ENCODE measurements at regions not wholly inside any gene's neighbourhood (a gene's known extent, or its start where the extent isn't known, plus 50 kb on each side); places are given as distances from the start of the nearest gene placed in this dataset.
"Not testable (repeated sequence)": the region's sequence is repeated elsewhere in the genome, so short reads cannot be mapped to it uniquely, and the experiment has no call there.

DNA sequence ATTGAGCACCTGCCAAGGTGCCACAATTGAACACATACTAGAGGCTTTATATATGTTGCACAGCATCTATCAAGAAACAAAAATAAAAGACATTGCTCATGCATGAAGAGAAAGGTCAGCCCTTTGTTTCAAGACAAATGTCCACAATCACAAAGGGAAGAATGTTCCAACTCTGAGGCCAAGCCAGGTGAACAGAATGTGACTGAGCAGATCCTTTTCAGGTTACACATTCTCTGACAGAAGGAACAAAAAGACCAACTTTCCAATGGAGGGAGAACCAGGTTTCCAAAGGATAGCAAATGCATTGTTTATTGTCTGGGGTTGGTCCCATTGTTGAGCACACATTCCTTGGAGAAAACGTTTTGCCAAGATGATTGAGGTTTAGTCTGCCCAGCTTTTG, 50.2 kb upstream of the FAM174B start:
- no peak for DNase-seq (ENCODE audit: low spot score)

DNA sequence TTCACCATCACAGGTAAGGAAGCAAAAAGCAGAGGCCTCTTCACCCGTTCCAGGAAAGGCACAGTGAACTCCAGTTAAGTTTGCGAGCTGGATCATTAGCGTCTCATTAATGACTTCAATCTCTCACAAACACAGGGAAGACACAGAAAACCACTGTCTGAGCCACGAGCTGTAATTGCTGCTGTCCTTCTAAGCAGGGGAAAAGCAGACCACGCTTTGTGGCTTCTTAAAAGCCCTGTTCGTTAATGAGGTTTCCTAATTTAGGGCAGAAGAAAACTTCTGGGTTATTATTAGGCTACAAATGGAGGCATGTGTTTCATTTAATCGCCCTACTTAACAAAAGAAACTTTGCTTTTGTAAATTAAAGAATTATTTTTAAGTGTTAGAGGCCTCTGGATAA, 50.6 kb upstream of the FAM174B start:
- no peak for DNase-seq (ENCODE audit: low spot score)

DNA sequence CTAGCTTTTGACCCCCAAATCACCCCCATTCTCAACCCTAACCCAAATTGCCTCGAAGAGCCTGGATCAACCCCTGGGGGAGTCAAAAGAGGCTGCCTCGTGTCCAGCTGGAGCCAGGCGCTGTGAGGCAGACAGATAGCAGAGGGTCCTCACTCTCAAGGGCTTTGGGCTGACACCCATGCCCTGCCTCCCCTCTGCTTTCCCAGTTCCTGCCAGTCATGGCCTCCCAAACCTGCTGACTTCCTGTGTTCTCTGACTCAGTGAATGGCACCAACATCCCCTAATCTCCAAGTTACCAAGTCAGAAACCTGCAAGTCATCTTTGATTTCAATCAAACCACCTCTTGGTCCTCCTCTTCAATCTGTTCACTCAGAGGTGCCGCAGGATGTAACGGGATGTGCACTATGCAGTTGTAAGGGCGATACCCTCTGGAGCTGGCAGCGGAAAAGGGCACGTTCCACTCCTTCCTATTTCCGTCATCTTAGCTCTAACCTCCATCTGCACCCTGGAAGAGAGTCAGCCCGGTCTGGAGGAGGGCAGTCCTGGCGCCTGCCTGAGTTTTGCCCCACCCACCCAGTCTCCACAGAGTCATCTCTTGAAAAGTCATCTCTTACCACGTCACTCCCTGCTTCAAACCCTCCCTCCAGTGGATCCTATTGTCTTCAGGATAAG, 52.4 kb upstream of the FAM174B start:
- DNase-seq (ENCODE audit: low spot score): no peak

DNA sequence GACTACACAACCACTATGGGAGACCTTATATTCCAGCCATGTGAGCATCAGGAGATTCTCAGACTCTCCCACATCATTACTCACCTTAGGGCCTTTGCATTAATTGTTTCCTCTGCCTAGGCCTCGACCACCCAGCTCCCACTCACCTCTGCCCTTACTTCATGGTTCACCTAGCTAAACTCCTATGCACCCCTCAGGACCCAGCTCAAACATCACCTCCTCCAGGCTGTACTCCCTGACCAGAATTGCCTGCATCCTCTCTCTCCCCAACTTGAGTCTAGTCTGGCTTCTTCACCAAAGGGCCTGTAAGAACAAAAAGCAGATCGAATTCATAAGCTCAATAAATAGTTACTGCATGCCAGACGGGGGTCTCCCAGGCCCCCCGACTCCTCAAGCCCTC, 53.1 kb upstream of the FAM174B start:
- no peak for DNase-seq (ENCODE audit: low spot score)

DNA sequence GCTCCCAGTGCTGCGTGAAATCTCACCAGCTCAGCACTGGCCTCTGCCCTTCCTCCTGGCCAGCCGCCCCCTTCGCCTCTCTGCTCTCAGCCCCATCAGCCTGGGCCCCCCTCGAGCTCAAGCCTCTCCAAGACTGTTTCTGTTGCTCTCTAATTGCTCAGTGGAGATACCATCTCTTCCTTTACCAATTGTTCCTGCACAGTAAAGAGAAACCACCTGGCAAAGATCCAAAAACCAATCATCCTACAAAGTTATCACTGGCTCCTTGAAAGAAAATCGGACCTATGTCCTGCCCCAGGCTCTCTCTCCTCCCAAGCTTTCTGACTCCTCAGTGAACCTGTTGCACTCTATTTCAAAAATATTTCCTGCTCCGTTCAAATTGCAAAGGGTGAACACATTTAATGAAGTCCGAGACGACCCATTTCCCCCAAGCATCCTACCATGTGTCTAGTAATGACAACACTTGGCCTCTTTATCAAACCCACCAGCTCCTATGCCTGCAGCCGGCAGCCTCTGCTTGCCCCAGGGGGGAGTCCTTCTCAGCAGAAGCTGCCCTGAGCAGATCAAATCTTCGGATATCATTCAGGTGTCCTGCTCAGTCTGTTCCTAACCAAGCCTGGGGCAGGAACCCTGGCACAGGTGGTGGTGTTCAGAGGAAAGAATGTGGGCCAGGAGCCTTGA, 53.7 kb upstream of the FAM174B start:
- no peak for DNase-seq (ENCODE audit: low spot score)

DNA sequence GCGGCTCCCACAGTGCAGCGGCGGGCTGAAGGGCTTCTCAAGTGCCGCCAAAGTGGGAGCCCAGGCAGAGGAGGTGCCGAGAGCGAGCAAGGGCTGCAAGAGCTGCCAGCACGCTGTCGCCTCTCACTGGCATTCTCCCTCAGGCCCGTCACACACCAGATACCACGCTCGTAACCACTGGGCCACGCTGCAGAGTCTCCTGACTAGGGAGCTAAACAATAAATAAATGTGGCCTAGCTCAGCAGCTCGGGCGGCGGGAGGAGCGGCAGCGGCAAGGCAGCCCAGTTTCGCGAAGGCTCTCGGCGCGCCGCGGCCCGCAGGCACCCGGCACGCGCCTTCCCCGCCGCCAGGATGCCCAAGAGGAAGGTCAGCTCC, 55.9 kb upstream of the FAM174B start:
- no peak for DNase-seq (ENCODE audit: low spot score)

DNA sequence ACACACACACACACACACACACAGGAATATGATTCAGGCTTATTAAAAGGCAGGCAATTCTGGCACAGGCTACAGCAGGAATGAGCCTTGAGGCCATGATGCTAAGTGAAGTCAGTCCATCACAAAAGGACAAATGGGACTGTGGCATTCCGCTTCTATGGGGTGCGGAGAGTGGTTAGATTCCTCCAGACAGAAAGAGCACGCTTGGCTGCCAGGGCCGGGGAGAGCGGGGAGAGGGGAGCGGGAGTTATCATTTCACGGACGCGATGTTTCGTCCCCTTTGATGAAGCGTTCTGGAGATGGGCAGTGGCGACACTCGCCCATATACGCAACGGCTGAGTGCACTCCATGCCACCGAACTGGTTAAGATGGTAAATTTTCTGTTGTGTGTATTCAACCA, 58.5 kb upstream of the FAM174B start:
- peak; percentile 56 for DNase-seq (ENCODE audit: low spot score)

DNA sequence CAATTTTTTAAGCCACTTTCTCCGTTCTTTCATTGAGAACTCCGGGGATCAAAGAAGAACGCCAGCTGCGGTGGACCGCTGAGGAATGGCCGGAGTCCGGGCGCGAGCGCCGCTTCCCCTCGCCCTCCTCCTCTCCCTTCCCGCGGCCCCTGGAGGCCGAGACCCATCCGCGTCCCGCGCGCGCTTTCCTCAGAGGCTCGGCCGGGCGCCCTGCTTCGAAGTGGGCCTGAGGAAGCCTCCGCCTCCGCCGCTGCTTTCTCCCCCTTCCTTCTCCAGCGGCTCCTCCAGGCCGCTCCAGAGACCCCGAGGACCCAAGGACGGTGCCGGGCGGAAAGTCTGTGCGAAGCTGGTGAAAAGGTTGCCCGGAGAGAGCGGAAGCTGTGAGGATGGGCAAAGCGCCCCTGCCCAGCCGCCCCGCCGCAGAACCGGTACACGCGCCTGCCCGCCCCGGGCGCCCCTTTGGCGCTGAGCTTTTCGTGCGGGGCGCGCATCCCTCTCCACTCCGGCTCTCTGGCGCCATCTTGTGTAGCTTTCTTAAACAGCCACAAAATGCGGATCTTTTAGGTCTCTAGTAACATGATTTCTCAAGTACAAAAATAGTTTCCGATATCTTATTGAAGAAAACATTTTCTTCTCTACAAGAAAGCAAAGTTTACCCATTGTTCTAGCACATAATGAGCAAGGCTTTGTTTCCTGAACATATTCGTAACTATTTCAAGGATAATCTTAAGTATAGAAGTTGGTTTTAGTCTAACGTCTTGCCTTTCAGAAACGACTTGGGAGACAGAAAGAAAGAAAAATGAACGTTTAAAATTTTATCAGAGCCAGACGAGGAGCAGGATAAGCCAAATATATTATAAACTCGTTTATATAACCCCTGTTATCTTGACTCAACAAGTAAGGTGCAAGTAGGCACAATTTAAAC, 59.2 kb upstream of the FAM174B start:
- DNase-seq (ENCODE audit: low spot score): peak; percentile 61

DNA sequence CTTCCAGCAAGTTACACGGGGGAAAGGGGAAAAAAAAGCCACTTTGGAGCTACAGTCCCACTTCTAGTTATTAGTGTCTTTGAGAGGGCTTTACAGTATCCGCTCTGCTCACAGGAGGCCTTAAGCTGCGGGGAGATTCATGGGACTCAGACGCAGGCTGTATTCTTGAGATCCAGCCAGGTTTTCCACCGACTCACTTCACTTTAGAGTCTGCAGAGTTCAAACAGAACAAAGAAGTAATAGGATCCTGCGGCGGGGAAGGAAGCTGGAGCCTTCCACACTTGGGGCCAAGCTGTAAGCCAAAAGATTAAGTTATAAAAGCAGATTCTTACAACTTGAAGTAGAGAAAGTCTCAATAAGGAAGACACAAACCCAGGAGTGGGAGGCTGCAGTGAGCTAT, 60.2 kb upstream of the FAM174B start:
- no peak for DNase-seq (ENCODE audit: low spot score)

DNA sequence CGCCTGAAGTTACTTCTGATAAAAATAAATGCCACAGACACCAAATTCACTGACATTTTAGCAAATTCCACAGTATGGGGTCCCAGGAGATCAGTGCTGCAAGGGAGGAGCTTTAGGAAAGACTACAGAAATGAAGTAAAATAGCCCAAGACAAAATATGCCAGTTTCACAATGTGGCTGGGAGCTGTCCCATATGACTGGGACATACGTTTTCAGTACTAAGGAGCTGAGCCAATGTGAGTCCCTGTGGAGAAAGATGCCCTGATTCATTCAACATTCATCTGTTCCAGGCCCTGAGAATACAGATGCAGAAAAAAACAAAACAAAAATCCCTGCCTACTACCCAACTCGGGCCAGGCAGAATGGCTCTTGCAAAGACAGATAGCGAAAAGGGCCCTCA, 63.4 kb upstream of the FAM174B start:
- no peak for DNase-seq (ENCODE audit: low spot score)

DNA sequence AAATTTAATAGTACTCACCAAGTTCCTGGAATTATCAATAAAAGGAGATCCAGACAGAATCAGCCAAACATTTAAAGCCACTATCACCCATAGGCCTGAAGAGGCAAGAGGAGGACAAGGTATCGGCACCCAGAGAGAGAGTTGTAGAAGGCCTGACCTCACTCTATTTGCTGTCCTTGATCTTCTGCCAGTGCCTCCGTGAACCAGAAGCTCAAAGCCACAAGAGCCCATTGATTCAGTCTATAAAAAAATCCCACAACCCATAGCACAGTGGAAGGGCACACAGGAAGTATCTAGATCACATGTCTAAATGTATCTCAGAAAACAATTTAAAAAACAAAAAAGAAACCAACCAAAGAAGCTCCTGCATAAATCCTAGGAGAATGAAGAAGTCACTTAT, 68.6 kb upstream of the FAM174B start:
- no peak for DNase-seq (ENCODE audit: low spot score)

DNA sequence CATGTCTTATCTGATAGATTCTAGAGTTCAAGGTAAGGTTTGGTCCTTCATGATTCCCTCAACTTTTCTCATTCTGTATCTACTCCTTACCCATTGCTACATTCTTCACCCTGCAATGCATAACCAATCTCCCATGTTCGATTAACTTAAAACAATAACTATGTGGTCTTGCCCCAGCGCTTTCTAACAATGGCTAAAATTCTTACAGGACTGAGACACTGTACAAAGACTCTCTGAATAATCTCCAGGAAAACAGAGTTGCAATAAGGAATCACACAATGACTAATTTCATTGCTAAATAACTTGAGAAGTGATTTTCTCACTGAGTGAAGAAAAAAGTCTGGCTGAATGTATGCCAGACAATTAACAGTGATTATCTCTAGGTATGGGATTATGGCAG, 69.6 kb upstream of the FAM174B start:
- no peak for DNase-seq (ENCODE audit: low spot score)

DNA sequence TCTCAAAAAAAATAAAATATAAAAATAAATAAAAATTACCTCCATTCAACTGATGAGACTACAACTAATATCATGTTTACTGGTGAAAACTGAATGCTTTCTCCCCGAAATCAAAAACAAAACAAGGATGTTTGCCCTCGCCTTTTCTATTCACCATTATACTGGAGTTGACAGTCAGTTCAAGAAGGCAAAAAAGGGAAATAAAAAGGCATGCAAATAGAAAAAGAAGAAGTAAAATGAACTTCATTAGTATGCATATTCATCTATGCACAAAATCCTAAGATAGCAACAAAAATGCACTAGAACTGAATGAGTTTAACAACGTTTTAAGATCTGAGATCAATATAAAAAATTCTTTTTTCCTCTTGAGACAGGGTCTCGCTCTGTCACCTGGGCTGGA, 72.7 kb upstream of the FAM174B start:
- DNase-seq (ENCODE audit: low spot score): no peak

DNA sequence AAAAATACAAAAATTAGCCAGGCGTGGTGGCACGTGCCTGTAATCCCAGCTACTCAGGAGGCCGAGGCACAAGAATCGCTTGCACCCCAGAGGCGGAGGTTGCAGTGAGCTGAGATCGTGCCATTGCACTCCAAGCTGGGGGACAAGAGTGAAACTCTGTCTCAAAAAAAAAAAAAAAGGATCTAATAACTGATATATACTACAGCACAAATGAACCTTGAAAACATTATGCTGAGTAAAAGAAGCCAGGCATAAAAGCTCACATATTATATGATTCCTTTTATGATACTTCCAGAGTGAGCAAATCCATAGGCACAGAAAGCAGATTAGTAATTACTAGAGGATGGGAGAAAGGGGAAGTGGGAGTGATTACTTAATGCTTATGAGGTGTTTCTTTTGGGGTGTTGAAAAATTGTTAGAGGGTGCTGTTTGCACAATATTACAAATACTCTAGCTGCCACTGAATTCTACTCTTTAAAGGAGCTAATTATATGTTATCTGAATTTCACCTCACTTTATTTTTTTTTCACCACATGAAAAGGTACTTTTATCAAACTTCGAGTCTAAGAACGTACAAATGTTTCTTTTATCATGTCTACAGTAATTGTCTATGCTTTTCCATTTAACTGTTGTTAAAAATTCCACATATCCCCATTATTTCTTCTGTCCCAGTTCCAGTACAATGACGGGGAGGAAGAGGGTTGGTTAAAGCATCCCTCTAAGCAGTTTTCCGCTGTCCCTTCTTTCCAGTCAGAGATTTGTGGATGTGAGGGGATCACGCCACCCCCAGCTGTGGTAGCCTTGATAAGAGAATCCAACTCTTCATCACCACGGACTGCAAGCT, 77.7 kb upstream of the FAM174B start:
- no peak for DNase-seq (ENCODE audit: low spot score)

DNA sequence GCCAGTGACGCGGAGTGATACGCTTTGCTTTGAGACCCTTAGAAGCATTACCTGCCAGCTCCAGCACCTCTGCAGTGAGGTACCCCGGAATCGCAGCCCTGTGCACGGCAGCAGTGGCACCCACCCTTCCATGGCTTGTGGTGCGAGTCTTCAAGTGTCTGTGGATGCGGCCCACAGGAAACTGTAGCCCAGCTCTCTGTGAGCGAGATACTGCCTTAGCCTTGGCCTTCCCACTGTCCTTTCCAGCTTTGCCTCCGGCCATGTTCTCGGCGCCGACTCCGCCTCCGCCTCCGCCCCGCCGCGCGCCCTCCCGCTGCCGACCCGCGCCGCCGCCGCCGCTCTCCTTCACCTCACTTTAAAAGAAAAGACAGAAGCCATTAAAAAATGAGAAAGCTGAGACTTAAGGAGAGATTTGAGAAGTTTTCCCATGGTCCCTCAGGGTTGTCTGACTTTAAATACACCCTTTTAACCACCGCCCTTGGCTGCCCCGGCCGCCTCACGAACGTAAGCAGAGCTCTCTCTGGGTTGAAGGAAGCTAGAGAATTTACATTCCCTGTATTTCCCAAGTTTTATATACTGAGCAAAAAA, 78.5 kb upstream of the FAM174B start:
- DNase-seq (ENCODE audit: low spot score): no peak

DNA sequence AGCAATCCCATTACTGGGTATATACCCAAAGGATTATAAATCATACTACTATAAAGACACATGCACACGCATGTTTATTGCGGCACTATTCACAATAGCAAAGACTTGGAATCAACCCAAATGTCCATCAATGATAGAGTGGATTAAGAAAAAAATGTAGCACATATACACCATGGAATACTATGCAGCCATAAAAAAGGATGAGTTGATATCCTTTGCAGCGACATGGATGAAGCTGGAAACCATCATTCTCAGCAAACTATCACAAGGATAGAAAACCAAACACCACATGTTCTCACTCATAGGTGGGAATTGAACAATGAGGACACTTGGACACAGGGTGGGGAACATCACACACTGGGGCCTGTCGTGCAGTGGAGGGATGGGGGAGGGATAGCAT, 83.7 kb upstream of the FAM174B start:
- DNase-seq (ENCODE audit: low spot score): not testable (repeated sequence)

DNA sequence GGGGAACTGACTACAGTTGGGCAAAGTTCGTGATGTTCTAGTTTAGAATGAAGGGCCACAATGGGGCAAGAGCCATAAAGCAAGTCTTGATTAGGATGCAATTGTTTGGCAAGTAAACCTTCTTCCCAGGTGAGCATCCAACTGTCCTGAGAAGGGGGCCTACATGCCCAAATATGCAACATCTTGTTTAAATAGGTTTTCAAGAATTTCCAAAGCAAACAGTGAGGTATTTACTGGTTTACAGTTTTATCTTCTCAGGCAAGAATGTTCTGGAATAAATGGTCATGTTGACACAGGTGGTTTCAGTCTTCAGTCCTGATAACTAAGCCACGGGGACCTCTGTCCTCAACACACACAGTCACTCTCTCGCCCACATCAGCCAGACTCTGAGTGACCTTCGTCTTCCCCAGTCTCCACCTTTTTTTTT, 90.3 kb upstream of the FAM174B start:
- DNase-seq (ENCODE audit: low spot score): no peak

DNA sequence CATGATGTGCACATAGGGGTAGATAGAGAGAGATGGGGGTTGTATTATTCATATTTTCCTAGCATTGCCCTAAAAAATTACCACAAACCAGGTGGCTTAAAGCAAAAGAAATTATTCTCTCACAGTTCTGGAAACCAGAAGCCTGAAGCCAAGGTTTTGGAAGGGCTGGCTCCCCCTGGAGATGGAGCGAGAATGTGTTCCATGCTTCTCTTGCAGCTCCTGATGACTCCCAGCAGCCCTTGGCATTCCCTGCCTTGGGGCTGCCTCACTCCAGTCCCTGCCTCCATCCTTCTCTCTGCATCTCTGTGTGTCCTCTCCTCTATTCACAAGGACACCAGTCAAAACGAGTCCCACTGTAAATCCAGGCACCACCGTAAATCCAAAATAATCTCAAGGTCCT, 91.5 kb upstream of the FAM174B start:
- DNase-seq (ENCODE audit: low spot score): no peak

DNA sequence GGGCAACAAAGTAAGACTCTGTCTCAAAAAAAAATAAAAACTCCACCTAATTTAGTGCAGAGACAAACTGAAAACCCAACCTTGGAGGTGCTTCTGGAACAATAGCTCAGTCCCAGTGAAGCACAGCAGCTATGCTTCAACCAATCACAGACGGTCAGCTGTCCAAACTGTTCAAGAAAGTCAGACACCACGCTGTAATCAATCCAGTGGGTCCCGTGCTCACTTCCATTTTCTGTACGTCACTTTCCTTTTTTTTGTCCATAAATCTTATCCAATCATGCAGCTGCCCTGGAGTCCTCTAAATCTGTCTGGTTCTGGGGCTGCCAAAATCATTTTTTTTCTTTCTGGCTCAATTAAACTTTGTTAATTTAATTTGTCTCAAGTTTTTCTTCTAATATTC, 93.6 kb upstream of the FAM174B start:
- DNase-seq (ENCODE audit: low spot score): no peak

DNA sequence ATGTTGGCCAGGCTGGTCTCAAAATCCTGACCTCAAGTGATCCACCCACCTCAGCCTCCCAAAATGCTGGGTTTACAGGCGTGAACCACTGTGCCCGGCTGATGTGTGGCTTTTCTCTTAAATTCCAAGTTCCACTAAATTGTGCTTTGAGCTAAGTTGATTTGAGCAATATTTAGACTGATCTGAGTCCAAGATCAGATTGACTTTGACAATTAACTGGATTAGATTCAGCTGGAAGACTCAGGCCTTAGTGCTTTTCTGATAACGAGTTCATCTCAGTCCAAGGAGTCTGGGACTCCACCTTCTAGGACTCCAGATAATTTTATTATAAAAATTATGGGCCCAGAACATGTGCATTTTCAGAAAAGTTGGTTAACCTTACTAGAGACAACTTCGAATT, 94.4 kb upstream of the FAM174B start:
- no peak for DNase-seq (ENCODE audit: low spot score)

DNA sequence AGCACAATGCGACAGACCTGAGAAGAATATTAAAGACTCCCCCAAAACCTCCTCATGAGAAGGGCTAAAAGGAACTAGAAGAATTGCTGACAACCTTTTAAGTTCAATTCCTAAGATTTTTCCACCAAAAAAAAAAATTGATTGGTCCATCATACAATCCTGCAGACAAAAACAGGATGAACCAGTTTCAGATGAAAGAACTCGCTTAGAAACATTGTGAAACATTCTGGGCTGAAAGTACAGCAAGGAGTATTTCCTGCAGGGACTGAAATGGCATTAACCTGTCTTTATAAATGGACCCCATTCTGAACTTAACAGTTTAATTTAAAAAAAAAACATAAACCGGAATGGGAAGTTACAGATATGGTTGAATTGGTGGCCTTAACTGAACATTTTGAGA, 96.0 kb upstream of the FAM174B start:
- no peak for DNase-seq (ENCODE audit: low spot score)

DNA sequence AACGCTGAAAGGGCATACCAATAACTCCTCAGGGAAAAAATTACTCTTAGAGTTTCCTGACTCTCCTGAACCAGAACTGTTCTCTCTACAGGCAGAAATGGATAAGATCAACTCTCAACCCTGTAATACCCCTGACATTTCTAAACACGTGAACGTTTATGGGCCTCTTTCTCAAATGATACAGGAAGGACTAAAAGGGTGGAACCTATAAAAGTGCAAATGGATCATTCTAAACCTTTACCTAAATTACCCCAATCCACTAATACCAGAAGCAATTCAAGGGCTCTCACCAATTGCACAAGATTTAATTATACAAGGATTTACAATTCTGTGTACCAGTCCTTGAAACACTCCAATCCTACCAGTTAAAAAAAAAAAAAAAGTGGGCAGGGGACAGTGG, 98.0 kb upstream of the FAM174B start:
- no peak for DNase-seq (ENCODE audit: low spot score)

All from SW480 (cell line).